Activated CD4-positive, CD25-positive, alpha-beta regulatory T cell treated with anti-CD3 and anti-CD28 coated beads, Interleukin-2, amount 50 U/mL, for 24 hours (primary cell): ENCODE measurements at regions not wholly inside any gene's neighbourhood (a gene's known extent, or its start where the extent isn't known, plus 50 kb on each side); places are given as distances from the start of the nearest gene placed in this dataset.
"Not testable (repeated sequence)": the region's sequence is repeated elsewhere in the genome, so short reads cannot be mapped to it uniquely, and the experiment has no call there.

Experiments
- ATAC-seq, 2 donors: fragments of 150-1000 bp; cut with Tn5 transposase; one replicate each; pipeline ENCODE4 v1.10.0; 2021; ENCODE audit warnings: mild to moderate bottlenecking in 1 of 2, moderate library complexity in 1 of 2

GRCh38 chr6:167676000-167676665, 150.6 kb upstream of the AFDN start:
- ATAC-seq = no peak

- ATAC-seq = no peak
These were observed 149.9 kb upstream of the AFDN start for GRCh38 chr6:167676666-167677421.

- no peak for ATAC-seq
These were observed 149.3 kb upstream of the AFDN start for GRCh38 chr6:167677422-167677789.

- ATAC-seq = no peak
These were observed 148.3 kb upstream of the AFDN start for GRCh38 chr6:167678102-167679101.

DNA sequence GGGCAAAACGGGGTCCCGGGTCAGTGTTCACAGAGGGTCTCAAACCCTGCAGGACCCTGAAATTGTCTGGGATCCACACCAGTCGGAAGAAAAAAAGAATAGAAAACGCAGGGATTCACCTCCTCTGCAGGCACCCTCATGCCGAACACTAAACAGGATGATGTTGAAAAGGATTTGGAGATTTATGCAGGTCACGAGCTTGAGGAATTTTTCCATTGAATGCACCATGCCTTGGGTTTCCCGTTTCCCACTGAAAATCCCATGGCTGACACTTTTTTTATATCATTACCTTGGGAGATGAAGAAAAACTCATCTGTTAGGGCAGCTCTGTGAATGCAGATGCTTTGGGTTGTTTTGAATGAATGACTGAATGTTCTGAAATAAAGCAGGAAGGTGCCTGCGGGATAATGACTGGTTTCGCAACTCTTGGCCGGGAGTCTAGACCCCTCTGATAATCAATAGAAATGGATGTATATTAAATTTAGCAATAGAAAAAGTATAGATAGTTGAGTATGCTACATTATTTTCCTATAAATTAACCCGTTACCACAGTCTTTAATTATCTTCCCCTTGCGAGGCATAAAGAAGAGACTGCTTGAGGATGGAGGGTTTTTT, 147.5 kb upstream of the AFDN start:
- ATAC-seq = no peak

DNA sequence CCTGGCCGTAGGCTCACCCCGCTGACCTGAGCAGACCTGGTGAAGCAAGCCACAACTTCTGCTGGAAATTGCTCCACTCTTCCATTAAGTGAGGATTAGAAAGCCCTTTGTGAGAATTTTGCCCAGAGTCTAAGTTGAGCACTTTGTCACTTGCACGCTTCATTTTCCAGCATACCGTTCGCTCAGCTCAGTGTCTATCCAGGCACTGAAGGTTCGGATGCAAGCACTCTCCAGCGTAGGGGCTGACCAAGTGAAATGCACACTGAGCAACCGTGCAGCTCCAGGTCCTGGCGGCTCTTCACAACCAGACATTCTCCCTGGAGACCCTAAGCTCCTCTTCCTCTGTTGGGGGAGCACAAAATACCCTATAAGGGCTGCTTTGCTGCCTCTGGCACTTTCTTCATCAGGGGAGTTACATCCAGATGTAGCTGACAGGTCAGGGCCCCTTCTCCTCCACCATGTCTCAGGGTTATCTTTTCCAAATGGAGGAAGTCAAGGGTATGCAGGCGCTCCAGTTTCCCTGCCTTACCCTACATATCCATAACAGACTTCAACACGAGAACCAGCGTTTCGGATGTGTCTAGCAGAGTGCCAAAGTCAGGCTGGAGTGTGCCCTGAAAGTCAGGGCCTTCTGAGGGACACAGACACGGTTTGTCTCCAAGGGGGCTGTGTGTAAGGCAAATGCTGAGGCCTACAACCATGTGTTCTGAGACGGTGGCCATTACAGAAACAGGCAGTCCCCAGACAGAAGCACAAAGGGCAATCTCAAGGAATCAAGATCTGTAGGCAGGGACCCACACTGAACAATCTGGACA, 146.7 kb upstream of the AFDN start:
- ATAC-seq = no peak

- ATAC-seq = no peak
These were observed 146.0 kb upstream of the AFDN start for GRCh38 chr6:167680605-167681149.

DNA sequence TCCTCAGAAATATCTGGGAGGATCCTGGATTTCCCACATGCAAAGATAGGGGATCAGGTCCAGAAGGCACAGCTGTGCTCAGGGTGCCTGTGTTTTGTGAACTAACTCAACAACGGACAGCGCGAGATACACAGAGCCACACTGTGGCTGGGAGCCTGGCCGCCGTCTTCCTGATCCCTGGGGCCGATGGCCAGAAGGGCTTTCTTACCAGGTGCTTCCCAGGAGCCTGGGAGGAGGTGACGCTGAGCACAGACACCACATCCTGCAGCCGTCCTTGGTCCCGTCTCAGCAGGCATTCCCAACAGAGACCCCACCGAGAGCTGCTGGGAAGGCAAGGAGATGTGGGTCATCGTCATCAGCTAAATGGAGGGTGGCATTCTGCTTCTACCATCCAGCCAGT, 144.6 kb upstream of the AFDN start:
- ATAC-seq = no peak

DNA sequence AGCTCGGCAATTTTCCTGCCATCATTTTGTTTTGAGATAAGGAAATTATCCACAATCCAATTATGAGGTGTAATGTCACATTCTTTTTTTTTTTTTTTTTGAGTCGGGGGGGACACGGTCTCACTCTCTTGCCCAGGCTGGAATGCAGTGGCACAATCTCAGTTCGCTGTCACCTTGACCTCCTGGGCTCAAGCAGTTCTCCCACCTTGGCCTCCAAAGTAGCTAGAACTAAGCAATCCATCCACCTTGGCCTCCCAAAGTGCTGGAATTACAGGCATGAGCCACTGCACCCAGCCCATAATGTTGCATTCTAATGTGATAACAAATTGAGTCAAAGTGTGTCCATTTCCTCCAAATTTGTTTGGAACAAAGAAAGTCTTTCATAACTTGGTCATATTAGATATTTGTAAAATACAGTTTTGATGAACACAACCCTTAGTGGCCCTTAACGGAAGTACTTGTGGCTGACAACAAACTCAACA, 144.1 kb upstream of the AFDN start:
- no peak for ATAC-seq

DNA sequence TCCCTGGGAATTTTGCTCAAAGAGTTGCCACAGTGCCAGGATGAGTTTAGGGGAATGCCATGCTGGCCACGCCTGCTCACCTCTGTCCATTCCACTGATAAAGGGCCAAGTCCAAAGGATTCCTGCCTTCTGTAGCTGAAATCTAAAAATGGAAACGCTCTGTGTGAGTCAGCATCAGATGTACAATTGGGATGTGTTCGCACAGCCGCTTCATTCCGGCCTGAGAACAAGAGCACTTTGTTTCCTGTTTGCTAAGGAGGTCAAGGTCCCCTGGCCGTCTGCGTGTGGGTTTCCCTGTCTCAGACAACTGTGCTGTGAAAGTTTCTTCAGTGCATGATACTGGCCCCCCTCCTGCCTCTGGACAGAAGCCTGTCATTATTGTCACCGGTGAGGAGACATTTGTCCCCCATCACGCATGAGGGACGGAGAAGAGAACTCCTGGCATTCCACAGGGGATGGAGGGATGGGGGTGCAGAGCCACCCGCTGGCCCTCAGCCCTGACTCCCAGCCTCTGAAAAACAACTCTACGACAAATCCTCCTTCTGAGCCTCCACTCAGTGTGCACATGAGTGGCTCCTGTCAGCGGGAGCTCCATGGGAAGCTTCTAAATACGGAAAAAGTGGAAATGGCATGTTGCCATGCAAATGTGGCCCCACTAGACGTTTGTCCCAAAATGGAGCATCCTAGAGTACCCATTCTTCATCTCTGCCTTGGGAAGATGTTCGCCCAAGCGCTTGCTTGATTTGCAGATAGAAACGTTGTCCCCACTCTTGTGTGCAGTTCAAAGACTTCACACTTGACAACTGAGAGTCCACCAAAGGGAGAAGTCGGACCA, 143.5 kb upstream of the AFDN start:
- no peak for ATAC-seq

- no peak for ATAC-seq
These were observed 142.2 kb upstream of the AFDN start for GRCh38 chr6:167684276-167685104.

- no peak for ATAC-seq
These were observed 141.1 kb upstream of the AFDN start for GRCh38 chr6:167685654-167686053.

DNA sequence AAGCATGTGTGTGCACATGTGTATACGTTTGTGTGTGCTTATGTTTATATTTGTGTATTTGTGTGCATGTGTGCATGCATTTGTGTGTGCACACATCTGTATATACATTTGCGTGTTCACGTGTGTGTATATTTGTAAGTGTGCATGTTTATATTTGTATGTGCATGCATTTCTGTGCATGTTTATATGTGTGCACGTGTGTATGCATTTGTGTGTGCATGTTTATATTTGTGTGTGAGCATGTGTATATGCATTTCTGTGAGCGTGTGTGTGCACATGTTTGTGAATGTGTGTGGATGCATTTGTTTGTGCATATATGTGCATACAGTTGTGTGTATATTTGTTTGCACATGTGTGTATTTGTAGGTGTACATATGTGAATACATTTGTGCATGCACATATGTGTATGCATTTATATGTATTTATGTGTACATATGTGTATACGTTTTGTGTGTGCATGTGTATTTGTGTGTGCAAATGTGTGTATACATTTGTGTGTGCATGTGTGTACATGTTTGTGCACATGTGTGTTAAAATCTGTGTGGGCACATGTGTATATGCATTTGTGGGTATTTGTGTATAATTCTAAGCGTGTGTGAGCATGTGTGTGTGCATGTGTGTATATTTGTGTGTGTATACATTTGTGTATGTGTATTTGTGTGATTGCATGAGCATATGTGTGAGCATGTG, 140.4 kb upstream of the AFDN start:
- no peak for ATAC-seq

GRCh38 chr6:167687116-167687725, 139.5 kb upstream of the AFDN start:
- ATAC-seq = no peak

DNA sequence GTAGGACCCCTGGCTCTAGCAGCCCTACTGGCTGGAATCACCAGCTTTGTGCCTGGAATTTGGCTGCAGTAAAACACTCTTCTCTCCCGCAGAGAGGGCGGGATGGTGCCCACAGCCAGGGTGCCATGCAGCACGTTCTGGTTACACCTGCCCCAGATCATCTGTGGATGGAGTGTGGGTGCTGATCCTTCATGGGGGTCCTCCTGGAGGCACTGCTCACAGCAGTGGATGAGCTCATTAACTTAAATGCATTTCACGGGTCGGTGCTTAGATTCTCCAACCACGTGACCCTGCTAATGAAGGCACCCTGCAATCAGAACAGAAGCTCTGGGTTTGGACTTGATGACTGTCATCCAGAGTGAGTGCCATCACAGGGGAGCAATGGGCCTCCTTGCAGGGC, 138.6 kb upstream of the AFDN start:
- ATAC-seq = no peak

- ATAC-seq = no peak
These were observed 137.4 kb upstream of the AFDN start for GRCh38 chr6:167689278-167689677.

- no peak for ATAC-seq
These were observed 137.0 kb upstream of the AFDN start for GRCh38 chr6:167689751-167690150.

- ATAC-seq = not testable (repeated sequence)
These were observed 136.4 kb upstream of the AFDN start for GRCh38 chr6:167690167-167690922.
